ENCODE measurements at regions not wholly inside any gene's neighbourhood (a gene's known extent, or its start where the extent isn't known, plus 50 kb on each side); places are given as distances from the start of the nearest gene placed in this dataset.

GRCh38 chrX:39288592-39288991 is 487.3 kb downstream of the MID1IP1 start:
- no peak for TF ChIP-seq YY1 (IDR thresholded peaks at IDR 0.05; ENCODE audit: insufficient read depth, insufficient read length)
- TF ChIP-seq ZNF274 (IDR thresholded peaks at IDR 0.05; ENCODE audit: low read depth, low read length), result no peak
- no peak for TF ChIP-seq SUZ12 (IDR thresholded peaks at IDR 0.05; ENCODE audit: extremely low read depth, insufficient read depth, insufficient read length)

All from NT2/D1 (cell line).